H1 (cell line): ENCODE measurements at regions not wholly inside any gene's neighbourhood (a gene's known extent, or its start where the extent isn't known, plus 50 kb on each side); places are given as distances from the start of the nearest gene placed in this dataset.

Experiments used
- CTCF ChIA-PET: fragments of 300-600 bp; sonication (Branson Sonifier 250); formaldehyde crosslinking; loops from one replicate; lab custom pipeline; 2021; ENCODE audit not compliant: partially characterized antibody; lab: Charles Lee
- POLR2A ChIA-PET: fragments of 300-600 bp; sonication (Branson Sonifier 250); formaldehyde crosslinking; loops from one replicate; lab custom pipeline; 2021; ENCODE audit warnings: inconsistent platforms; ENCODE audit not compliant: partially characterized antibody; lab: Charles Lee
- DNase-seq, 2 experiments: peaks; one replicate each; pipeline versions ENCODE4 v3.0.0 to v3.0.0-alpha.2; 2010 to 2022; ENCODE audit warnings: low spot score in 2 of 2, low read depth in 1 of 2, mixed read lengths in 1 of 2
- FAIRE-seq: peaks from 2 replicates; lab custom pipeline; 2011; peaks lifted over from hg19 to GRCh38; lab: Jason Lieb, UNC
- H2AFZ ChIP-seq: 2 replicates; pipeline ENCODE4 v1.8.1; 2012; ENCODE audit warnings: low read length, inconsistent platforms
- H2AK5ac ChIP-seq: 2 replicates; pipeline ENCODE4 v1.6.1; 2013; ENCODE audit warnings: low read depth, low read length
- H2BK120ac ChIP-seq: replicated peaks from 2 replicates; pipeline ENCODE3; 2013; ENCODE audit warnings: low read depth, low read length, inconsistent platforms
- H2BK12ac ChIP-seq: 2 replicates; pipeline ENCODE4 v1.6.1; 2013; ENCODE audit warnings: low read depth, low read length
- H2BK15ac ChIP-seq: 2 replicates; pipeline ENCODE4 v1.6.1; 2013; ENCODE audit warnings: low read length
- H2BK20ac ChIP-seq: 2 replicates; pipeline ENCODE4 v1.6.1; 2013; ENCODE audit warnings: low read length
- H2BK5ac ChIP-seq: 2 replicates; pipeline ENCODE4 v1.6.1; 2013; ENCODE audit warnings: low read depth, low read length
- H3K14ac ChIP-seq: 2 replicates; pipeline ENCODE4 v1.6.1; 2013; ENCODE audit warnings: inconsistent platforms; ENCODE audit not compliant: insufficient read length
- H3K18ac ChIP-seq: 2 replicates; pipeline ENCODE4 v1.6.1; 2013; ENCODE audit warnings: low read length; ENCODE audit errors: extremely low read depth
- H3K23ac ChIP-seq: 2 replicates; pipeline ENCODE4 v1.6.1; 2013; ENCODE audit warnings: inconsistent platforms; ENCODE audit not compliant: insufficient read length
- H3K23me2 ChIP-seq: 2 replicates; pipeline ENCODE4 v1.6.1; 2013; ENCODE audit warnings: low read depth, low read length
- H3K27ac ChIP-seq: 2 replicates; pipeline ENCODE4 v1.6.1; 2011; ENCODE audit warnings: low read depth, low read length, inconsistent platforms
- H3K27me3 ChIP-seq, 4 experiments: replicated peaks in 1 of 4; 1 replicate in 1 of 4; 2 replicates in 3 of 4; pipeline versions ENCODE4 v1.6.1 to v1.8.1; 2011 to 2013; ENCODE audit warnings: low read length in 3 of 4, mild to moderate bottlenecking in 3 of 4, inconsistent platforms in 2 of 4, mixed read lengths in 2 of 4, moderate library complexity in 1 of 4; ENCODE audit not compliant: control insufficient read depth in 3 of 4, insufficient read depth in 3 of 4; ENCODE audit errors: extremely low read depth in 1 of 4
- H3K36me3 ChIP-seq, 4 experiments: 2 replicates each; pipeline versions ENCODE4 v1.6.1 to v1.8.1; 2011 to 2013; ENCODE audit warnings: mild to moderate bottlenecking in 4 of 4, low read length in 3 of 4, moderate library complexity in 2 of 4, control low read depth in 1 of 4, inconsistent platforms in 1 of 4; ENCODE audit not compliant: insufficient read depth in 4 of 4, control insufficient read depth in 2 of 4
- H3K4ac ChIP-seq: replicated peaks from 2 replicates; pipeline ENCODE3; 2013; ENCODE audit warnings: low read length, low read depth, mixed read lengths, inconsistent platforms; ENCODE audit not compliant: insufficient read length
- H3K4me1 ChIP-seq, 4 experiments: replicated peaks in 1 of 4; 1 replicate in 1 of 4; 2 replicates in 3 of 4; pipeline versions ENCODE4 v1.6.1 to v1.8.1; 2011 to 2013; ENCODE audit warnings: low read length in 3 of 4, inconsistent platforms in 2 of 4, mixed read lengths in 1 of 4; ENCODE audit not compliant: insufficient read depth in 4 of 4, control insufficient read depth in 3 of 4
- H3K4me2 ChIP-seq, 2 experiments: 2 replicates each; pipeline versions ENCODE4 v1.6.1 to v1.8.1; 2011 to 2013; ENCODE audit warnings: low read depth in 2 of 2, low read length in 2 of 2, control low read depth in 1 of 2, inconsistent platforms in 1 of 2, mild to moderate bottlenecking in 1 of 2; ENCODE audit not compliant: insufficient read depth in 1 of 2
- H3K4me3 ChIP-seq, 4 experiments: fragments of 200-600, 300-600 bp in 1 of 4; sonication (generic), shearing (Covaris generic), sonication (Bioruptor Twin) in 1 of 4; 2 replicates each; pipeline versions ENCODE4 v1.5.1 to v1.8.1; 2011 to 2016; ENCODE audit warnings: low read length in 4 of 4, low read depth in 3 of 4, control low read depth in 2 of 4, inconsistent platforms in 2 of 4, mild to moderate bottlenecking in 2 of 4, mixed read lengths in 1 of 4, moderate library complexity in 1 of 4; ENCODE audit not compliant: insufficient read depth in 2 of 4; ENCODE audit errors: extremely low read depth in 1 of 4
- H3K56ac ChIP-seq: replicated peaks from 2 replicates; pipeline ENCODE3; 2013; ENCODE audit warnings: low read depth, mild to moderate bottlenecking, mixed read lengths, low read length, inconsistent platforms; ENCODE audit not compliant: insufficient read length
- H3K79me1 ChIP-seq: 2 replicates; pipeline ENCODE4 v1.6.1; 2013; ENCODE audit warnings: low read depth, low read length, control low read depth
- H3K79me2 ChIP-seq, 2 experiments: 2 replicates each; pipeline versions ENCODE4 v1.6.1 to v1.8.1; 2012 to 2013; ENCODE audit warnings: low read length in 2 of 2, mild to moderate bottlenecking in 2 of 2, inconsistent platforms in 1 of 2; ENCODE audit not compliant: insufficient read depth in 2 of 2, control insufficient read depth in 1 of 2
- H3K9ac ChIP-seq, 4 experiments: replicated peaks in 1 of 4; 1 replicate in 1 of 4; 2 replicates in 3 of 4; pipeline versions ENCODE4 v1.6.1 to v1.8.1; 2011 to 2013; ENCODE audit warnings: low read depth in 3 of 4, low read length in 3 of 4, control low read depth in 2 of 4, mild to moderate bottlenecking in 2 of 4, moderate library complexity in 2 of 4, inconsistent platforms in 1 of 4; ENCODE audit errors: extremely low read depth in 1 of 4
- H3K9me3 ChIP-seq, 2 experiments: 2 replicates each; pipeline versions ENCODE4 v1.6.1 to v1.8.1; 2012 to 2013; ENCODE audit warnings: mild to moderate bottlenecking in 2 of 2, moderate library complexity in 2 of 2, control low read depth in 1 of 2, inconsistent platforms in 1 of 2, low read depth in 1 of 2, low read length in 1 of 2, mixed read lengths in 1 of 2; ENCODE audit not compliant: insufficient read depth in 2 of 2
- H4K20me1 ChIP-seq, 2 experiments: replicated peaks in 1 of 2; 2 replicates each; pipeline versions ENCODE3 to v1.8.1; 2011 to 2013; ENCODE audit warnings: inconsistent platforms in 2 of 2, low read length in 2 of 2, mild to moderate bottlenecking in 1 of 2; ENCODE audit not compliant: insufficient read depth in 2 of 2, control insufficient read depth in 1 of 2
- H4K5ac ChIP-seq: 2 replicates; pipeline ENCODE4 v1.6.1; 2013; ENCODE audit warnings: low read length, low read depth, mixed read lengths, inconsistent platforms; ENCODE audit not compliant: insufficient read length
- H4K8ac ChIP-seq: 2 replicates; pipeline ENCODE4 v1.8.0; 2013; ENCODE audit warnings: mild to moderate bottlenecking, moderate library complexity, low read length, inconsistent platforms; ENCODE audit not compliant: insufficient read depth; ENCODE audit errors: extremely low read depth
- H4K91ac ChIP-seq: replicated peaks from 2 replicates; pipeline ENCODE3; 2013; ENCODE audit warnings: low read length, mixed read lengths, inconsistent platforms; ENCODE audit not compliant: insufficient read length
- CHD2 ChIP-seq: IDR thresholded peaks from 2 replicates; pipeline ENCODE4 v1.6.1; 2012; ENCODE audit warnings: low read length, improper control_type of control experiment
- CREB1 ChIP-seq: IDR thresholded peaks from 2 replicates; pipeline ENCODE4 v1.6.1; 2012; ENCODE audit warnings: inconsistent platforms
- CTBP2 ChIP-seq: IDR thresholded peaks from 2 replicates; pipeline ENCODE4 v1.7.0; 2011; ENCODE audit warnings: borderline replicate concordance, mild to moderate bottlenecking, moderate library complexity, mixed read lengths, low read length; ENCODE audit not compliant: insufficient read depth, insufficient read length
- JUND ChIP-seq: IDR thresholded peaks from 2 replicates; pipeline ENCODE4 v1.6.1; 2011; ENCODE audit warnings: mild to moderate bottlenecking, improper control_type of control experiment, low read length
- KDM4A ChIP-seq: IDR thresholded peaks from one replicate; pipeline ENCODE4 v1.7.1; 2012; ENCODE audit warnings: low read depth, mild to moderate bottlenecking, moderate library complexity, low read length, inconsistent platforms; ENCODE audit not compliant: severe bottlenecking
- MAFK ChIP-seq: IDR thresholded peaks from 2 replicates; pipeline ENCODE4 v1.6.1; 2012; ENCODE audit warnings: low read depth, mild to moderate bottlenecking, improper control_type of control experiment, low read length
- POLR2AphosphoS5 ChIP-seq: IDR thresholded peaks from 2 replicates; pipeline ENCODE4 v1.6.1; 2011; ENCODE audit warnings: low read depth, low read length
- RBBP5 ChIP-seq: IDR thresholded peaks from 2 replicates; pipeline ENCODE4 v1.7.1; 2012; ENCODE audit warnings: low read depth, mild to moderate bottlenecking, inconsistent platforms, low read length, moderate library complexity, borderline replicate concordance
- SP1 ChIP-seq: IDR thresholded peaks from 2 replicates; pipeline ENCODE4 v1.6.1; 2011; ENCODE audit warnings: low read depth, low read length
- TAF7 ChIP-seq: optimal IDR thresholded peaks from 2 replicates; pipeline ENCODE3; 2011; ENCODE audit warnings: low read depth, mild to moderate bottlenecking, inconsistent platforms, low read length, moderate library complexity, borderline replicate concordance
- USF2 ChIP-seq: IDR thresholded peaks from 2 replicates; pipeline ENCODE4 v1.6.1; 2011; ENCODE audit warnings: low read length, improper control_type of control experiment
- YY1 ChIP-seq: IDR thresholded peaks from 2 replicates; pipeline ENCODE4 v1.6.1; 2011; ENCODE audit warnings: low read depth, mild to moderate bottlenecking, low read length
- WGBS, 2 experiments: shearing (Covaris generic) in 1 of 2; methylation state at CpG; one replicate each; pipeline versions ENCODE4 v1.1.6 to v1.1.7; 2013 to 2015; ENCODE audit warnings: low lambda C conversion rate in 2 of 2, mixed read lengths in 2 of 2, inconsistent platforms in 1 of 2, low coverage in 1 of 2, missing lambda C conversion rate in 1 of 2; ENCODE audit not compliant: insufficient replicate concordance in 2 of 2, insufficient coverage in 1 of 2, insufficient read length in 1 of 2; ENCODE audit errors: extremely low coverage in 1 of 2, missing lambda C conversion rate in 1 of 2; 5-methylcytosine and 5-hydroxymethylcytosine counted together
- TF ChIP-seq, protein P1 (sequence below): IDR thresholded peaks from 2 replicates; pipeline ENCODE4 v1.6.1; 2012; ENCODE audit warnings: inconsistent platforms

GRCh38 chr12:43098766-43099550, 453.0 kb downstream of the ADAMTS20 start:
- no peaks in the 10 kb centered on the region for H3K4me1 ChIP-seq
- H2BK15ac ChIP-seq, result no peak overlapping the region
- no peak overlapping the region for H3K4me3 ChIP-seq
- no peak overlapping the region for H3K4ac ChIP-seq
- no peaks in the 10 kb centered on the region for H3K27me3 ChIP-seq
- no peak overlapping the region for H3K14ac ChIP-seq
- H4K20me1 ChIP-seq, result no peaks in the 10 kb centered on the region
- WGBS, 2 experiments, result 84% methylated on average over 7 of the region's 7 CpGs; no CpG with 5 or more reads in 1 of the 2 experiments
- H3K9ac ChIP-seq, result no peak overlapping the region
- H3K4me2 ChIP-seq, result no peak overlapping the region
- FAIRE-seq (no peak), DNase-seq (no peak)
- no peaks in the 10 kb centered on the region for H3K23me2 ChIP-seq
- H2BK5ac ChIP-seq, result no peak overlapping the region
- H4K5ac ChIP-seq, result no peak overlapping the region
- no peak overlapping the region for H2AFZ ChIP-seq
- no peak overlapping the region for H2BK120ac ChIP-seq
- H2AK5ac ChIP-seq, result no peak overlapping the region
- no peak overlapping the region for H3K56ac ChIP-seq
- H2BK20ac ChIP-seq, result no peak overlapping the region
- H3K36me3 ChIP-seq, result no peaks in the 10 kb centered on the region
- H3K27ac ChIP-seq, result no peak overlapping the region
- no peaks in the 10 kb centered on the region for H3K9me3 ChIP-seq
- H4K8ac ChIP-seq, result no peak overlapping the region
- H3K79me1 ChIP-seq, result no peaks in the 10 kb centered on the region
- H3K23ac ChIP-seq, result no peak overlapping the region
- POLR2A ChIA-PET, result no interaction called here
- no peak overlapping the region for H3K18ac ChIP-seq
- CTCF ChIA-PET, result no interaction called here
- H2BK12ac ChIP-seq, result no peak overlapping the region
- no peaks in the 10 kb centered on the region for H3K79me2 ChIP-seq
- H4K91ac ChIP-seq, result no peak overlapping the region
- no peak for TF ChIP-seq CTBP2
- TF ChIP-seq YY1, result no peak
- no peak for TF ChIP-seq TAF7
- TF ChIP-seq KDM4A, result no peak
- no peak for TF ChIP-seq SP1
- TF ChIP-seq, protein P1, sequence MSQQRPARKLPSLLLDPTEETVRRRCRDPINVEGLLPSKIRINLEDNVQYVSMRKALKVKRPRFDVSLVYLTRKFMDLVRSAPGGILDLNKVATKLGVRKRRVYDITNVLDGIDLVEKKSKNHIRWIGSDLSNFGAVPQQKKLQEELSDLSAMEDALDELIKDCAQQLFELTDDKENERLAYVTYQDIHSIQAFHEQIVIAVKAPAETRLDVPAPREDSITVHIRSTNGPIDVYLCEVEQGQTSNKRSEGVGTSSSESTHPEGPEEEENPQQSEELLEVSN, result no peak
- no peak for TF ChIP-seq CHD2
- TF ChIP-seq RBBP5, result no peak
- no peak for TF ChIP-seq USF2
- TF ChIP-seq CREB1, result no peak
- TF ChIP-seq POLR2AphosphoS5, result no peak
- no peak for TF ChIP-seq JUND
- TF ChIP-seq MAFK, result no peak
